ENCODE measurements at regions not wholly inside any gene's neighbourhood (a gene's known extent, or its start where the extent isn't known, plus 50 kb on each side); places are given as distances from the start of the nearest gene placed in this dataset.
"Not testable (repeated sequence)": the region's sequence is repeated elsewhere in the genome, so short reads cannot be mapped to it uniquely, and the experiment has no call there.

GRCh38 chr14:39499514-39499913, 67.3 kb upstream of the FBXO33 start:
- no peak for DNase-seq

GRCh38 chr14:39497677-39498076, 65.4 kb upstream of the FBXO33 start:
- not testable (repeated sequence) for DNase-seq

GRCh38 chr14:39492267-39492666, 60.0 kb upstream of the FBXO33 start:
- no peak for DNase-seq

GRCh38 chr14:39491134-39491571, 58.9 kb upstream of the FBXO33 start:
- peak; percentile 50 for DNase-seq

- DNase-seq: peak; percentile 8
Measured at GRCh38 chr14:39488600-39488999, 56.4 kb upstream of the FBXO33 start.

GRCh38 chr14:39483682-39484081, 51.4 kb upstream of the FBXO33 start:
- no peak for DNase-seq
